PC-3 (cell line): ENCODE measurements at regions not wholly inside any gene's neighbourhood (a gene's known extent, or its start where the extent isn't known, plus 50 kb on each side); places are given as distances from the start of the nearest gene placed in this dataset.

Source experiments
- ATAC-seq: fragments of 200-7000 bp; cut with Tn5 transposase; 2 replicates; pipeline ENCODE4 v1.9.1; 2020; ENCODE audit warnings: mild to moderate bottlenecking, moderate library complexity
- BruUV-seq: library from RNA; stranded (reverse); fragments of 400-500 nt; replicated peaks from 2 replicates; lab custom pipeline; 2021; lab: Mats Ljungman, UMichigan
- CTCF ChIA-PET: fragments of 300-600 bp; sonication (Branson Sonifier 250); formaldehyde crosslinking; loops from one replicate; lab custom pipeline; 2022; ENCODE audit warnings: antibody characterized with exemption; lab: Charles Lee
- POLR2A ChIA-PET: fragments of 300-600 bp; sonication (Branson Sonifier 250); formaldehyde crosslinking; loops from one replicate; lab custom pipeline; 2022; ENCODE audit warnings: antibody characterized with exemption; ENCODE audit not compliant: unreplicated experiment; lab: Charles Lee
- DNase-seq: peaks from one replicate; pipeline ENCODE4 v3.0.0-alpha.2; 2015
- H2AFZ ChIP-seq: fragments of 300-600 bp; sonication (generic); 2 replicates; pipeline ENCODE4 v1.6.0; 2016; ENCODE audit warnings: antibody characterized with exemption, low read length
- H3F3A ChIP-seq: fragments of 300-600 bp; sonication (generic); one replicate; pipeline ENCODE4 v1.6.0; 2017; ENCODE audit warnings: antibody characterized with exemption, low read length, control low read depth, mild to moderate bottlenecking; ENCODE audit not compliant: unreplicated experiment
- H3K27ac ChIP-seq: fragments of 300-600 bp; sonication (generic); 2 replicates; pipeline ENCODE4 v1.5.1; 2016; ENCODE audit warnings: mild to moderate bottlenecking, low read length
- H3K27me3 ChIP-seq: fragments of 300-600 bp; sonication (generic); 2 replicates; pipeline ENCODE4 v1.6.1; 2016; ENCODE audit warnings: low read length, mixed read lengths
- H3K36me3 ChIP-seq: fragments of 300-600 bp; sonication (generic); 2 replicates; pipeline ENCODE4 v1.6.1; 2016; ENCODE audit warnings: low read depth, mixed run types, low read length, mixed read lengths
- H3K4me1 ChIP-seq: fragments of 300-600 bp; sonication (generic); 2 replicates; pipeline ENCODE4 v1.5.1; 2016; ENCODE audit warnings: low read length; ENCODE audit not compliant: insufficient read depth
- H3K4me2 ChIP-seq: fragments of 300-600 bp; sonication (generic); 2 replicates; pipeline ENCODE4 v1.6.0; 2016; ENCODE audit warnings: low read length
- H3K4me3 ChIP-seq: fragments of 300-600 bp; sonication (generic); 2 replicates; pipeline ENCODE4 v1.5.1; 2016; ENCODE audit warnings: mild to moderate bottlenecking, low read length, mixed read lengths
- H3K79me2 ChIP-seq: fragments of 300-600 bp; sonication (generic); 2 replicates; pipeline ENCODE4 v1.6.1; 2017; ENCODE audit warnings: low read length, mixed read lengths
- H3K9ac ChIP-seq: fragments of 300-600 bp; sonication (generic); 2 replicates; pipeline ENCODE4 v1.6.0; 2016; ENCODE audit warnings: mild to moderate bottlenecking, low read length
- H3K9me2 ChIP-seq: fragments of 300-600 bp; sonication (generic); replicated peaks from 2 replicates; pipeline ENCODE4 v1.6.1; 2016; ENCODE audit warnings: mixed run types, low read length, mixed read lengths
- H3K9me3 ChIP-seq: fragments of 300-600 bp; sonication (generic); 2 replicates; pipeline ENCODE4 v1.6.1; 2016; ENCODE audit warnings: low read length, mixed read lengths
- H4K20me1 ChIP-seq: fragments of 300-600 bp; sonication (generic); 2 replicates; pipeline ENCODE4 v1.6.1; 2016; ENCODE audit warnings: low read length, mixed read lengths
- CTCF ChIP-seq: fragments of 300-600 bp; sonication (generic); conservative IDR thresholded peaks from 2 replicates; pipeline ENCODE4 v1.5.1; 2017; ENCODE audit warnings: antibody characterized with exemption, low read depth, mild to moderate bottlenecking, low read length
- EZH2 ChIP-seq: fragments of 300-600 bp; sonication (generic); IDR thresholded peaks from one replicate; pipeline ENCODE4 v1.6.1; 2017; ENCODE audit warnings: antibody characterized with exemption, mild to moderate bottlenecking, low read length; ENCODE audit not compliant: unreplicated experiment
- EZH2phosphoT487 ChIP-seq: fragments of 300-600 bp; sonication (generic); IDR thresholded peaks from 2 replicates; pipeline ENCODE4 v1.6.1; 2018; ENCODE audit warnings: mild to moderate bottlenecking, antibody characterized with exemption, low read length, borderline replicate concordance
- intact Hi-C: fragments of 100-400 bp; cut with micrococcal nuclease; formaldehyde crosslinking; loops from 2 replicates; pipeline ENCODE4 v1.9.0; 2023

GRCh38 chr1:229028987-229029878 is 241.7 kb upstream of the RAB4A start:
- H3K4me1 ChIP-seq = peaks cover 6% of the 10 kb centered on the region; the same call in 1 of the 2 replicates
- H3K9ac ChIP-seq = no peak overlapping the region
- H3K27ac ChIP-seq = no peak overlapping the region
- H3F3A ChIP-seq = no peaks in the 10 kb centered on the region
- intact Hi-C loops = no loop called here
- CTCF ChIA-PET = no interaction called here
- ATAC-seq (no peak), DNase-seq (no peak)
- POLR2A ChIA-PET = no interaction called here
- no peaks in the 10 kb centered on the region for H3K9me3 ChIP-seq
- H3K4me2 ChIP-seq = no peak overlapping the region
- no peaks in the 10 kb centered on the region for H3K79me2 ChIP-seq
- TF ChIP-seq EZH2phosphoT487 (no peak), EZH2 (no peak), CTCF (no peak)
- no peaks in the 10 kb centered on the region for H3K36me3 ChIP-seq
- no peak overlapping the region for H2AFZ ChIP-seq
- H3K4me3 ChIP-seq = no peak overlapping the region
- no peaks in the 10 kb centered on the region for H3K9me2 ChIP-seq
- peaks cover 27% of the 10 kb centered on the region for H3K27me3 ChIP-seq
- no peaks in the 10 kb centered on the region for H4K20me1 ChIP-seq
- BruUV-seq = no TSS peak

GRCh38 chr1:229029879-229030235 is 241.1 kb upstream of the RAB4A start:
- Histone ChIP-seq H3K4me1 (peaks cover 6% of the 10 kb centered on the region; the same call in 1 of the 2 replicates), H3K27ac (no peak overlapping the region), H3K9ac (no peak overlapping the region), H2AFZ (no peak overlapping the region), H3K4me2 (no peak overlapping the region), H4K20me1 (no peaks in the 10 kb centered on the region), H3K9me2 (no peaks in the 10 kb centered on the region), H3K9me3 (no peaks in the 10 kb centered on the region), H3K4me3 (no peak overlapping the region), H3K79me2 (no peaks in the 10 kb centered on the region), H3K36me3 (no peaks in the 10 kb centered on the region), H3K27me3 (peaks cover 33% of the 10 kb centered on the region), H3F3A (no peaks in the 10 kb centered on the region)
- TF ChIP-seq EZH2phosphoT487 = no peak
- TF ChIP-seq CTCF = no peak
- no peak for TF ChIP-seq EZH2
- BruUV-seq = no TSS peak
- DNase-seq (no peak), ATAC-seq (no peak)
- ChIA-PET POLR2A (no interaction called here), CTCF (no interaction called here)
- intact Hi-C loops = no loop called here

- Histone ChIP-seq H3K9me2 (no peaks in the 10 kb centered on the region), H4K20me1 (no peaks in the 10 kb centered on the region), H3K9me3 (no peaks in the 10 kb centered on the region), H2AFZ (no peak overlapping the region), H3F3A (no peaks in the 10 kb centered on the region), H3K27me3 (peaks cover 40% of the 10 kb centered on the region), H3K27ac (no peak overlapping the region), H3K79me2 (no peaks in the 10 kb centered on the region), H3K4me2 (no peak overlapping the region), H3K9ac (no peak overlapping the region), H3K36me3 (no peaks in the 10 kb centered on the region), H3K4me1 (peaks cover 6% of the 10 kb centered on the region; the same call in 1 of the 2 replicates), H3K4me3 (no peak overlapping the region)
- intact Hi-C loops = no loop called here
- TF ChIP-seq EZH2 (no peak), CTCF (no peak), EZH2phosphoT487 (no peak)
- DNase-seq (no peak), ATAC-seq (no peak)
- BruUV-seq = no TSS peak
- ChIA-PET POLR2A (no interaction called here), CTCF (no interaction called here)
These were observed 240.3 kb upstream of the RAB4A start for GRCh38 chr1:229030630-229031029.
